K562 (cell line): ENCODE measurements at regions not wholly inside any gene's neighbourhood (a gene's known extent, or its start where the extent isn't known, plus 50 kb on each side); places are given as distances from the start of the nearest gene placed in this dataset.

Experiments used
- ARID1B ChIP-seq: fragments of 450-650 bp; IDR thresholded peaks from 2 replicates; pipeline ENCODE4 v1.6.1; 2016; ENCODE audit warnings: antibody characterized with exemption, mild to moderate bottlenecking, inconsistent platforms
- C11orf30 ChIP-seq: fragments of 450-650 bp; IDR thresholded peaks from 2 replicates; pipeline ENCODE4 v1.6.1; 2016; ENCODE audit warnings: low read depth, mild to moderate bottlenecking
- CBFA2T2 ChIP-seq: fragments of 450-650 bp; conservative IDR thresholded peaks from 2 replicates; pipeline ENCODE4 v1.6.1; 2017; ENCODE audit warnings: mild to moderate bottlenecking
- CBFA2T3 ChIP-seq: fragments of 450-650 bp; IDR thresholded peaks from 2 replicates; pipeline ENCODE4 v1.6.1; 2017
- CC2D1A ChIP-seq: fragments of 450-650 bp; IDR thresholded peaks from 2 replicates; pipeline ENCODE4 v1.6.1; 2017; ENCODE audit warnings: mild to moderate bottlenecking
- DPF2 ChIP-seq: fragments of 450-650 bp; IDR thresholded peaks from 2 replicates; pipeline ENCODE4 v1.6.1; 2016
- ELF1 ChIP-seq: fragments of 200-800 bp; sonication (Bioruptor generic); IDR thresholded peaks from 2 replicates; pipeline ENCODE4 v1.6.1; 2016; ENCODE audit warnings: missing genetic modification characterization, missing compliant biosample characterization
- EP300 ChIP-seq: IDR thresholded peaks from 2 replicates; pipeline ENCODE4 v1.6.1; 2012; ENCODE audit warnings: low read length, improper control_type of control experiment
- FOXM1 ChIP-seq, 2 experiments: fragments of 450-650 bp in 1 of 2; sonication (generic) in 1 of 2; formaldehyde crosslinking in 1 of 2; IDR thresholded peaks; 2 replicates each; pipeline versions ENCODE4 v1.6.1 to v1.9.0; 2017 to 2022; ENCODE audit warnings: low read depth in 2 of 2, mild to moderate bottlenecking in 2 of 2, missing genetic modification reagents in 1 of 2, moderate library complexity in 1 of 2
- GATA2 ChIP-seq: sonication (generic); formaldehyde crosslinking; IDR thresholded peaks from 2 replicates; pipeline ENCODE4 v1.4.0; 2020; ENCODE audit warnings: mild to moderate bottlenecking, missing genetic modification reagents
- HDAC3 ChIP-seq: fragments of 450-650 bp; IDR thresholded peaks from 2 replicates; pipeline ENCODE4 v1.6.1; 2018; ENCODE audit warnings: borderline replicate concordance, mild to moderate bottlenecking, moderate library complexity; ENCODE audit not compliant: partially characterized antibody
- HES1 ChIP-seq: fragments of 450-650 bp; IDR thresholded peaks from 2 replicates; pipeline ENCODE4 v1.6.1; 2016; ENCODE audit warnings: low read depth, mild to moderate bottlenecking, moderate library complexity
- KAT8 ChIP-seq: fragments of 450-650 bp; IDR thresholded peaks from 2 replicates; pipeline ENCODE4 v1.6.1; 2016; ENCODE audit warnings: low read depth, mild to moderate bottlenecking
- KDM1A ChIP-seq, 2 experiments: fragments of 450-650 bp; IDR thresholded peaks; 2 replicates each; pipeline ENCODE4 v1.6.1; 2016; ENCODE audit warnings: mild to moderate bottlenecking in 2 of 2
- MTA2 ChIP-seq: fragments of 450-650 bp; IDR thresholded peaks from 2 replicates; pipeline ENCODE4 v1.6.1; 2016; ENCODE audit warnings: low read depth
- NFIC ChIP-seq: fragments of 450-650 bp; IDR thresholded peaks from 2 replicates; pipeline ENCODE4 v1.6.1; 2017; ENCODE audit warnings: mild to moderate bottlenecking, inconsistent platforms
- NONO ChIP-seq, 2 experiments: fragments of 200-400 bp in 1 of 2; fragments of 450-650 bp in 1 of 2; formaldehyde crosslinking in 1 of 2; IDR thresholded peaks; 2 replicates each; pipeline ENCODE4 v1.6.1; 2017; ENCODE audit warnings: low read depth in 2 of 2, mild to moderate bottlenecking in 2 of 2, moderate library complexity in 2 of 2, low read length in 1 of 2
- PHB2 ChIP-seq: fragments of 450-650 bp; IDR thresholded peaks from 2 replicates; pipeline ENCODE4 v1.6.1; 2017; ENCODE audit warnings: low read depth
- RCOR1 ChIP-seq, 2 experiments: IDR thresholded peaks; 2 replicates each; pipeline ENCODE4 v1.6.1; 2012; ENCODE audit warnings: low read depth in 2 of 2, low read length in 2 of 2, borderline replicate concordance in 1 of 2, improper control_type of control experiment in 1 of 2
- SMARCA4 ChIP-seq: fragments of 450-650 bp; IDR thresholded peaks from 2 replicates; pipeline ENCODE4 v1.6.1; 2016
- STAT6 ChIP-seq: sonication (generic); formaldehyde crosslinking; IDR thresholded peaks from 2 replicates; pipeline ENCODE4 v1.8.1; 2023; ENCODE audit warnings: mild to moderate bottlenecking, missing genetic modification reagents
- TAL1 ChIP-seq: fragments of 450-650 bp; IDR thresholded peaks from 2 replicates; pipeline ENCODE4 v1.6.1; 2016; ENCODE audit warnings: mild to moderate bottlenecking
- TEAD4 ChIP-seq, 2 experiments: sonication (generic) in 1 of 2; formaldehyde crosslinking in 1 of 2; IDR thresholded peaks; 2 replicates each; pipeline versions ENCODE4 v1.6.1 to v1.8.0; 2012 to 2022; ENCODE audit warnings: borderline replicate concordance in 1 of 2, inconsistent platforms in 1 of 2, low read length in 1 of 2, mild to moderate bottlenecking in 1 of 2, missing genetic modification reagents in 1 of 2
- TRIM24 ChIP-seq, 2 experiments: fragments of 450-650 bp; IDR thresholded peaks; 2 replicates each; pipeline ENCODE4 v1.6.1; 2016
- ZNF518B ChIP-seq: fragments of 250-450 bp; sonication (Bioruptor Pico); IDR thresholded peaks from 2 replicates; pipeline ENCODE4 v1.5.0; 2021; ENCODE audit warnings: mild to moderate bottlenecking, moderate library complexity
- ZNF766 ChIP-seq: fragments of 200-800 bp; sonication (Bioruptor generic); conservative IDR thresholded peaks from 2 replicates; pipeline ENCODE4 v1.6.1; 2016; ENCODE audit warnings: missing genetic modification characterization, missing compliant biosample characterization

- TF ChIP-seq KAT8, result no peak
- TF ChIP-seq ARID1B, result peak; percentile 94
- TF ChIP-seq C11orf30, result no peak
- peak; percentile 89 to 91 for TF ChIP-seq TRIM24 (IDR thresholded peaks at IDR 0.05)
- peak; percentile 67 for TF ChIP-seq SMARCA4
- peak; percentile 95 for TF ChIP-seq TEAD4 (IDR thresholded peaks at IDR 0.05; ENCODE audit: low read length)
- TF ChIP-seq TEAD4 (CRISPR knock-in tag; IDR thresholded peaks at IDR 0.05; ENCODE audit: borderline replicate concordance), result no peak
- TF ChIP-seq ZNF766 (CRISPR knock-in tag), result 0 out of 2 replicates have a peak, but pooled peaks have one; percentile 26
- TF ChIP-seq TAL1, result peak; percentile 94
- TF ChIP-seq ZNF518B (CRISPR knock-in tag), result no peak
- no peak for TF ChIP-seq HES1
- peak; percentile 65; the same call in 1 of the 2 replicates for TF ChIP-seq EP300
- TF ChIP-seq PHB2, result peak; percentile 77
- peak; percentile 63 to 80; a peak in 3 of 4 replicates for TF ChIP-seq RCOR1 (IDR thresholded peaks at IDR 0.05; ENCODE audit: borderline replicate concordance in 1 of 2, low read depth in 2 of 2, low read length in 2 of 2)
- peak; percentile 98 for TF ChIP-seq NFIC
- peak; percentile 76 for TF ChIP-seq FOXM1 (IDR thresholded peaks at IDR 0.05; ENCODE audit: low read depth)
- no peak for TF ChIP-seq FOXM1 (CRISPR knock-in tag; IDR thresholded peaks at IDR 0.05; ENCODE audit: low read depth)
- TF ChIP-seq CBFA2T3, result peak; percentile 96
- TF ChIP-seq HDAC3, result peak; percentile 59
- TF ChIP-seq STAT6 (CRISPR knock-in tag), result no peak
- peak; percentile 47; the same call in 1 of the 2 replicates for TF ChIP-seq GATA2 (CRISPR knock-in tag)
- peak; percentile 88 for TF ChIP-seq MTA2
- TF ChIP-seq NONO (IDR thresholded peaks at IDR 0.05; ENCODE audit: low read depth in 2 of 2, low read length in 1 of 2), result no peak
- TF ChIP-seq KDM1A (IDR thresholded peaks at IDR 0.05), result peak; percentile 71 to 76
- TF ChIP-seq CBFA2T2, result peak; percentile 95
- peak; percentile 89; the same call in 1 of the 2 replicates for TF ChIP-seq CC2D1A
- no peak for TF ChIP-seq ELF1 (tag)
- peak; percentile 77 for TF ChIP-seq DPF2
Observed at GRCh38 chrX:107577933-107578332, 50.4 kb upstream of the PRPS1 start (continued).
